CD1c-positive myeloid dendritic cell (primary cell): ENCODE measurements at regions not wholly inside any gene's neighbourhood (a gene's known extent, or its start where the extent isn't known, plus 50 kb on each side); places are given as distances from the start of the nearest gene placed in this dataset.

Experiments
- DNase-seq: peaks from one replicate; pipeline ENCODE4 v3.0.0-alpha.2; 2016; ENCODE audit errors: extremely low spot score

- DNase-seq, result no peak
Observed at GRCh38 chr5:120405286-120405864, 58.7 kb upstream of the PRR16 start.

GRCh38 chr5:120405923-120406322 is 58.2 kb upstream of the PRR16 start:
- DNase-seq, result no peak

- no peak for DNase-seq
Observed at GRCh38 chr5:120413686-120414085, 50.4 kb upstream of the PRR16 start.
